ENCODE measurements at regions not wholly inside any gene's neighbourhood (a gene's known extent, or its start where the extent isn't known, plus 50 kb on each side); places are given as distances from the start of the nearest gene placed in this dataset.

GRCh38 chr3:155018621-155019330 lies 61.3 kb upstream of the MME start:
- no peak overlapping the region for H3K4me3 Mint-ChIP-seq (ENCODE audit: unreplicated experiment)
- H3K4me1 Mint-ChIP-seq (ENCODE audit: low read depth): peaks cover 8% of the 10 kb centered on the region
- H3K27me3 Mint-ChIP-seq (ENCODE audit: low read depth): no peaks in the 10 kb centered on the region
- H3K27ac Mint-ChIP-seq (ENCODE audit: unreplicated experiment): no peak overlapping the region
- H3K9me3 Mint-ChIP-seq (ENCODE audit: low read depth): no peaks in the 10 kb centered on the region
- DNase-seq (ENCODE audit: low spot score): no peak
- H3K36me3 Mint-ChIP-seq (ENCODE audit: low read depth): no peaks in the 10 kb centered on the region
- TF ChIP-seq CTCF (IDR thresholded peaks at IDR 0.05): no peak

- no peak overlapping the region for H3K27ac Mint-ChIP-seq (ENCODE audit: unreplicated experiment)
- H3K9me3 Mint-ChIP-seq (ENCODE audit: low read depth): no peaks in the 10 kb centered on the region
- H3K36me3 Mint-ChIP-seq (ENCODE audit: low read depth): no peaks in the 10 kb centered on the region
- H3K4me3 Mint-ChIP-seq (ENCODE audit: unreplicated experiment): no peak overlapping the region
- DNase-seq (ENCODE audit: low spot score): no peak
- TF ChIP-seq CTCF (IDR thresholded peaks at IDR 0.05): no peak
- H3K4me1 Mint-ChIP-seq (ENCODE audit: low read depth): no peaks in the 10 kb centered on the region
- no peaks in the 10 kb centered on the region for H3K27me3 Mint-ChIP-seq (ENCODE audit: low read depth)
These were observed 64.2 kb upstream of the MME start for GRCh38 chr3:155015776-155016436.

GRCh38 chr3:155014953-155015352 lies 65.2 kb upstream of the MME start:
- no peak overlapping the region for H3K27ac Mint-ChIP-seq (ENCODE audit: unreplicated experiment)
- no peak for TF ChIP-seq CTCF (IDR thresholded peaks at IDR 0.05)
- no peaks in the 10 kb centered on the region for H3K36me3 Mint-ChIP-seq (ENCODE audit: low read depth)
- no peaks in the 10 kb centered on the region for H3K9me3 Mint-ChIP-seq (ENCODE audit: low read depth)
- no peaks in the 10 kb centered on the region for H3K27me3 Mint-ChIP-seq (ENCODE audit: low read depth)
- H3K4me3 Mint-ChIP-seq (ENCODE audit: unreplicated experiment): no peak overlapping the region
- no peaks in the 10 kb centered on the region for H3K4me1 Mint-ChIP-seq (ENCODE audit: low read depth)
- no peak for DNase-seq (ENCODE audit: low spot score)

GRCh38 chr3:155013427-155013826 lies 66.7 kb upstream of the MME start:
- H3K4me3 Mint-ChIP-seq (ENCODE audit: unreplicated experiment): no peak overlapping the region

GRCh38 chr3:155012584-155012983 lies 67.5 kb upstream of the MME start:
- H3K27ac Mint-ChIP-seq (ENCODE audit: unreplicated experiment): no peak overlapping the region
- no peak for TF ChIP-seq CTCF (IDR thresholded peaks at IDR 0.05)
- no peak for DNase-seq (ENCODE audit: low spot score)
- H3K9me3 Mint-ChIP-seq (ENCODE audit: low read depth): no peaks in the 10 kb centered on the region
- H3K36me3 Mint-ChIP-seq (ENCODE audit: low read depth): no peaks in the 10 kb centered on the region
- H3K4me3 Mint-ChIP-seq (ENCODE audit: unreplicated experiment): no peak overlapping the region
- no peaks in the 10 kb centered on the region for H3K27me3 Mint-ChIP-seq (ENCODE audit: low read depth)
- H3K4me1 Mint-ChIP-seq (ENCODE audit: low read depth): no peaks in the 10 kb centered on the region

More at GRCh38 chr3:155013427-155013826, 66.7 kb upstream of the MME start:
- DNase-seq (ENCODE audit: low spot score): no peak
- no peaks in the 10 kb centered on the region for H3K36me3 Mint-ChIP-seq (ENCODE audit: low read depth)
- H3K27me3 Mint-ChIP-seq (ENCODE audit: low read depth): no peaks in the 10 kb centered on the region
- no peaks in the 10 kb centered on the region for H3K9me3 Mint-ChIP-seq (ENCODE audit: low read depth)
- no peaks in the 10 kb centered on the region for H3K4me1 Mint-ChIP-seq (ENCODE audit: low read depth)
- H3K27ac Mint-ChIP-seq (ENCODE audit: unreplicated experiment): no peak overlapping the region
- TF ChIP-seq CTCF (IDR thresholded peaks at IDR 0.05): no peak
